ENCODE measurements at regions not wholly inside any gene's neighbourhood (a gene's known extent, or its start where the extent isn't known, plus 50 kb on each side); places are given as distances from the start of the nearest gene placed in this dataset.
A peak's percentile ranks its signal among the peaks of the same experiment; 100 is the strongest.
"Not testable (repeated sequence)": the region's sequence is repeated elsewhere in the genome, so short reads cannot be mapped to it uniquely, and the experiment has no call there.

DNA sequence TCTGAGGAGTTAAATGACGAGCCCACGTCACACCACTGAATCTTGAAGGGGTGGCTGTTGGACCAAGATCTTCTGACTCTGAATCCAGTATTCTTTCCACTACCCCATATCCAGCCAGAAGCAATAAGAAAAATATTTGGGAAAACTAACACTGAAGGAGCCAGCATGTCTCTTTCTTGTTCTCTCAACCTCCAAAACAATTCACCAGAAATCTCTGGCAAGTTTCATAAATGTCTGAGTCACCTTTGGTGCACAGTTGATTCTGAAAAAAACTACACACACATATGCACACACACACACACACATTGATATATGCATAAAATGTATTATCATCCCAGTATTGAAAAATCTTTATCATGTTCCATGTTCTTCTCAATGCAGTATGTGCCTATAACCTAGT is 104.3 kb upstream of the BLID start:
- no peak for DNase-seq

DNA sequence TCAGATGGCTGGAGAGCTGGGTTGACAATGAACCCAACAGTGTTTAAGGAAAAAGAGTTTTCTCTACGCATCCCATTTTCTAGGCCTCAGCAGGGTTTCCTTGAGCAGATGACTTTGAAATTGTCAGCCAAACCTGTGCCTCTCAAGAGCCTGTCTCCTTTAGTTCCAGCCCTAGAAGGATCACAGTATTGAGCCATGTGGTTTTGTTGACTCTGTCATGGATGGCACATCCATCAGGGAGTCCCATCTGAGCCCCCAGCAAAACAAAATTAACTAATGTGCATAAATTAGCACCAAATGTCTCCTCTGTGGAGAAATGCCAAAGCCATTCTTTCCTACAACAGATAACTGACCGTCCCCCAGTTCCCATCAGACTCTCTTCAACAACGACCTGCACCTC is 103.8 kb upstream of the BLID start:
- no peak for DNase-seq

DNA sequence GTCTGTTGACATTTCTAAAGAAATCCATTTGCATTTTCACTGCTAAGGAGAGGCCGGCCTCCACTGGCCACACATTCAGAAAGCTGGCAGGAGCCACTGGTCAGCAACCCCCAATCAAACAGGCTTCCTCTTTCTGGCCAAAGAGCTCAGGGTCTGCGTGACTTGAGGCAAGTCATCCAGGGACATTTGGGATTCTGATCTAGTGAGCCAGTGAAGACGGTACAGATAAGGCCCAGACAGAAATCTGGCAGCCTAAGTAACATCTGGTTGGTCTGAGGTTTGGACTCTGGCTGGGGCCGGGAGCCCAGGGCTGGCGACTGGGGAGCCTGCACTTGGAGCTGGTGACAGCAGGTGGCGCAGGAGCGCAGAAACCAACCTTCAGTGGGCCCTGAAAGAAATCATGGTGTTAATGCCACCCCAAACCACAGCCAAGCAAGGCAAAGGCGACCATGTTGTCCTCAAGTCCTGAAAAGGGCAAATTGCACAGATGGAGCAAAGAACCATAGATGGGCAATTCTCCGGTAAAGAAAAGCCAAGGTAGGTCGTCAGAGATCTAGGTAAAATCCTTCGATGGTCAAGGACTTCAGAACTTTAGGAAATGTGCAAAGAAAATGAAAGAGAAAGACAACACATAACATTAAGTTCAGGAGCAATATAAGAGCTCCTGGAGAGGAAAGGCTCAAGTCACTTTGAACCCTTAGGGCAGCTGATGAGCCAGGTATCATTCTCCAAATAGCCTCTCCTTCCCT is 99.4 kb upstream of the BLID start:
- peak; percentile 14 for DNase-seq

DNA sequence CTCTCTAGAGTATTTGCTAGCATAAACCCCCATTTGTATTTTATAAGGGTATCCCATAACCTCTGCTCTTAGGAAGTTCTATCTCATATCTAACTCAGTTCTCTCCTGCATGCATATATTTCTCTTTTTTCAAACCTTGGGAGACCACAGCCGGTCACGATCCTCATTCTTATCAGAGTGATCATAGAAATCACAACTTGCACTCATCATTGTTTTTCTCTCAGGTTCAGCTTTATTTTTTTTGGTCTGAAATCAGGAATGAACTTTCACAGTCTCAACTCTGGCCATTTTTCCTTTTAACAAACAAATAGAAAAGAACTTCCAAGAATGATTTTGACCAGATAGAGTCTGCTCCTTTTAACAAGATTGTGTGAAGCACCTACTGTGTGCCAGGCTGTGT is 98.6 kb upstream of the BLID start:
- DNase-seq: no peak

DNA sequence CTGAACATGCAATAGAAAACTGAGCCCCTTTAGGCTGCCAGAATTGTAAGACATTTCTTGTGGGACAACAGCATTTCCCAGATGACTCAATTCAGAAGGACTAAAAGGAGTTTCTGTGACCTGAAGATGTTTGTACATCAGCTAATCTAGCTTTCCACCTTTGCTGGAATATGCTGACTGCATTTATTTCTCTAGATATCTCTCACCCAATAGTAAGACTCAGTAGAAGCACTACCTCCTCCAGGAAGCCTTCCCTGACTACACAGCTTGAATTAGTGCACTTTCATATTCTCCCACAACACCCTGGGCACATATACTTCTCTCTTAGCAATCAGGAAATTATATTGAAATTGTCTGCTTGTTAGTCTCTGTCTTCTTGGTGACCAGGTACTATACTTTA is 98.1 kb upstream of the BLID start:
- DNase-seq: no peak

DNA sequence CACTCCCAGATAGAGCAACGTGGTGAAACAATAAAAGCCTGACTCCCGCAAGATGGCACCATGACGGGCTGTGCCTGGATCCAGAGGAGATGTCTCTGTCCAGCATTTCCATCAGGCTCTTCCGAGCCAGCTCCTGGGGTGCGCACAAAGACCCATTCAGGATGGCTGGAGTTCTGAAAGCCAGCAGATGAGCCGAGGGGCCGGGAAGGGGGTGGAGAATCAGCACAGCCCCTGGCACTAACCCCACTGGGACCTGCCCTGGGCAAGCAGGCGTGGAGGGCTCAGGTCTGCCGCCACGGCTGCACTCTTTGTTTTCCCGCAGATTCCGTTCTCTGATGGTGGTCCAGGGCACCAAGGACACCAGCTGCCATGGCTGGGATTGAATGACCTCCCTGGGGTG is 97.2 kb upstream of the BLID start:
- no peak for DNase-seq

DNA sequence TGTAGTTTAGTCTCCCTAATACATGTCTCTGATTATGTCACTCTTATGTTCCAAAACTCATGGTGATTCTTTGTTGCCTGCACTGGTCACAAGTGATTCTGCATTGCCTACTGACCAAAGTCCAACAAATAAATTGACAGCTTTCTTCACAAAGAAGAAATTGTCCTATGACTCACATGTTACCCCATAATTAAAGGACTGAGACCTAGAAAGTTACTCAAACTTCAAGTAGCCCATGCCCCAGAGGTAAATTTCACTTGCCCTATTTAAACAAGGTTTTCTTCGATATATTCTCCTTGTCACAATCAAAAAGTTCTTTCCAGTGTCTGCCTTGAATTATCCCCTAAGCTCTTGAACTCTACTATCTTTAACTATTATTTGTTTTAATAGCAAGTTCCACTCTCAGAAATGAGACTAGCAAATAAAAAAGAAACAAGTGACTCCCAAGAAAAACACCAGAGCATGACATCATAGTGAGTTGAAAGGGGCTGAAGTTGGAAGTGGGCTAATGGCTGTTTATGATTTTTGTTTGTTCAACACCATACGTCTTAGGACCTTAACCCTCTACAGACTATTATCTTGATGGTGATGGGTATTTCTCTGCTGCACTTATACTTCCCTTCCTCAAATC is 94.5 kb upstream of the BLID start:
- no peak for DNase-seq

DNA sequence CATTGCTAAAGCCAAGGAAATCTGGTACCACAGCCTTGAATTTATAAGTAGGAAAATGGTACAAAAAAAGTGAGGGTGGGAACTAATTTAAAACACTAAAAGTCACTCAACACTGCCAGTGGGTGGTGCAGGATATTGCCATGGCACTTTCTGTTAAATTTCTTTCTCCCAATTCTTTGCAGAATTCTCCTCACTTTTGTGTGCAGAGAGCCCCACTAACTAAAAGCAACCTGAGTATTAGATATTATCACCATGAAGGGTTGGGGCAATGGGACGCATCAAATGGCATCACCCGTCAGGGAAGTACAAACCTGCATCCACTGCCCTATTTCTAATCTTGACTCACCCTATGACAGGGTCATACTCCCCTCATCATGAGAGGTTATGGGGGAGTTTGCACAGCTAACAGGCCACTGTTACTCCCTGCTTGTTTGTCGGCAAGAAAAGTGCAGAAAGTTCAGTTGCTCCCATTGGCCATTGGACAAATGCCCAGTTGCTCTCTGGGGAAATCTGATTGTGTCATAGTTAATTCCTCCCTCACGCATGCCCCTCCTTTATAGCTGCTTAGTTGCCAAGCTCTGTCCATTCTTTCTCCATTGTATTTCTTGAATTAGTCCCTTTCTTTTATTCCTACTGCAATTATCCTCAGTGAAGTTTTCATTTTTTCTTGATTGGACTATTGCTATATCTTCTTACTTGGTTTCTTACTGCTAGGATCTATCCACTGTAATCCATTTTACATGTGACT is 93.8 kb upstream of the BLID start:
- DNase-seq: no peak

DNA sequence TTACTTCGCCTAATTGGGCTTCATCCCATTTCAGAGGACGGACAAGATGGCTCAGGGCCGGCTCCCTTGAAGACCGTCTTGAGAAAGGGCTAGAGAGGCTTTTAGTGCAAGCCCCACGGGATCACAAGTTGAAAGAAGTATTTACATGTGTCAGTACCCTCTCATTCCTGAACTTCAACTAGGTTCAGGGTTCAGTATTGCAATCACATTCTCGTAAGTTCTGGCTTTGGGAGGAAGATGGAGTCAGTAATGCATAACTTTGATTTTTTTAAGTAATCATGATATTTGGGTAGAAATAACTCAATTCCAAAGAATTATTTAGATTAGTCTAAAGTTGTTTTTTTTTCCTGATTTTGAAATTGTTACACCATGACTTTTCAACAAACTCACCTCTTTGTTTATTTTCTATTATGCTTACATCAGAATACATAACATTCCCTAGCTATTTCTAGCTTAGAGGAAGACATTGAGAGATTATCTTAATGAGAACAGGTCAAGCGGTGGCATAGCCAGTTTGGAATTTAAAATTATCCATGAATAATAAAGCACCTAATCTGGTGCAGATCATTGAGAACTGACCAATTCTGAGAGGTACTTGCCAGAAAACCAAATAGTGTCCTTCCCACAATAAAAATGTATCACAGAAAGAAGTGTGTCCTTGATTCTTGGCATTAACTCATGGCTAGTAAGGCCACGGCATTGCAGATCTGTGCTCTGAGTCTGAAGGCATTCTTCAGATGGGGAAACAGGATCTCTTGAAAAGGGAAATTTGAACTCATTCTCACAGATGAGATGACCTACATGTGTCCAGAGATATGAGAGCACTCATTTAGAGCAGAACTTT is 92.1 kb upstream of the BLID start:
- DNase-seq: no peak

DNA sequence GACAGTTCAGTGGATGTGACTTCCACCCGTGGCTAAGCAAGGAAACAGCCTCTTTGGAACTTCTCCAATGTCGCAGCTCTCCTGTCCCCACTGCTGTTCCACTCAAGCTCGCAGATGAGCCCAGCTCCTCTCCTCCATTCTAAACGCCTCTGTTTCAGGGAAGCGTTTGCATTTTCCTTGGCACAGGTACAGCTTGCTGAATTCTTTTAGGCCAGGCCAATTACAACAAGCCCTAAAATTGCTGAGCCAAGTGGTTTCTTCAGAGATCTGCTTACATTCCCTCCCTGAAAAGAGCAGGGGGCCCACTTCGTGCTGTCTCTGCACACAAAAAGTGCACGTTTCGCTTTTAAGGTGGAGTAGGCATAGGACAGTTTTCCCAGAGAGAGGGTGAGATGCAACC is 91.5 kb upstream of the BLID start:
- DNase-seq: no peak

DNA sequence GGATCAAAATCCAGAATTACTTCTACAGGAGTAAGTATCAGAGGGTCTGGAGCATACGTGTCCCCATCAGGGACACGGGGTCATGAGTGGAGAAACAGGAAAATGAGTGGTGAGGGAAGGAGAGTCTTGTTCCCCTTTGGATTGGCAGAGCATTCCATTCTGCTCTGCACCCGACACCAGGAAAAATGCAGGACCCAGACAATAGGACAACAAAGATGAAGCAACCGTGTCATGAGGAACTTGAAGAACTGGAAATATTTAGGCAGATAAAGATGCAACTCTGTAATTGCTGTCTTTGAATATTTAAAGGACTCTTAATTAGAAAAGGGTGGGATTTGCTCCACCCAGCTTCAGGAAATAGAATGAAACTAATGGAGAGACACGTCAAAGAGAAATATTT is 89.0 kb upstream of the BLID start:
- DNase-seq: no peak

DNA sequence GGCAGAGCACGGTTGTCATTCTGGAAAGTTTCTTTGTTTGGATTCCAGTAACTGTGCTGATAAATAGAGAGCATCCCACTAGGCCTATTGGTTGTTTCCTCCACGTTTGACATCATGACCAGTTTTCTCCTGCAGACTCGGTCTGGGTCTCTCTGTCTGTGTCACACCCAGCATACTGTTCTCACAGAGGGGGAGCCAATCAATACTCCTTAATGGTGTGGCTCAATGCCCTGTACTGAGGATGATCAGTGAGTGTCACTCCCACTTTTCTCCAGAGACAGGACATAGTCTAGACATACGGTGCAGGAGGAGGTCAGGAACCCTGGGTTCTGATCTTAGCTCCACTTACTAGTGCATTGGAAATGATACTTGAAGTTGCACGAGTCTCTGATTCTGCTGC is 88.2 kb upstream of the BLID start:
- no peak for DNase-seq

DNA sequence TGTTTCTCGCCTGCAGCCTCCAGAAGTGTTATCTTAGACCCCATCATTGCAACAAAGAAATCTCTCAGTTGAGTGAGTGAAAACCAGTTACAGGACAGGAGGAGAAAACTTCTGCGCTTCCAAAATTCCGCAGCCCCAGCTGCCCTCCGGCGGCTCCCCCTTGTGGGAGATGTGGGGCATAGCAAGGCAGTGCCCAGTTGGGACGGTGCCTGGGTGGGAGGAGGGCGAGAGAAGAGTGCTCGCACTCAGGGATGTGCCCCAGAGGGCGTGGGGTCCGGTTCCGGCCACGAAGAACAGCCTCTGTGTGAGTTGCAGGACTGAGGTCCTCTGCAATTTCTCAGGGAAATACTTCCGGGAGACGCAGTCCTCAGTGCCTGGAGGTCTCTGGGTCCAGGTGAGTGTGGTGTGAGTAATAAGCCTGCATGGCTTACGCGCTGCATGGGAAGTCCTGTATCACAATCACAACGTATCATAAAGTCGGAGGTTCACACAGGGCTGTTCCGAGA is 87.0 kb upstream of the BLID start:
- DNase-seq: peak; percentile 19

DNA sequence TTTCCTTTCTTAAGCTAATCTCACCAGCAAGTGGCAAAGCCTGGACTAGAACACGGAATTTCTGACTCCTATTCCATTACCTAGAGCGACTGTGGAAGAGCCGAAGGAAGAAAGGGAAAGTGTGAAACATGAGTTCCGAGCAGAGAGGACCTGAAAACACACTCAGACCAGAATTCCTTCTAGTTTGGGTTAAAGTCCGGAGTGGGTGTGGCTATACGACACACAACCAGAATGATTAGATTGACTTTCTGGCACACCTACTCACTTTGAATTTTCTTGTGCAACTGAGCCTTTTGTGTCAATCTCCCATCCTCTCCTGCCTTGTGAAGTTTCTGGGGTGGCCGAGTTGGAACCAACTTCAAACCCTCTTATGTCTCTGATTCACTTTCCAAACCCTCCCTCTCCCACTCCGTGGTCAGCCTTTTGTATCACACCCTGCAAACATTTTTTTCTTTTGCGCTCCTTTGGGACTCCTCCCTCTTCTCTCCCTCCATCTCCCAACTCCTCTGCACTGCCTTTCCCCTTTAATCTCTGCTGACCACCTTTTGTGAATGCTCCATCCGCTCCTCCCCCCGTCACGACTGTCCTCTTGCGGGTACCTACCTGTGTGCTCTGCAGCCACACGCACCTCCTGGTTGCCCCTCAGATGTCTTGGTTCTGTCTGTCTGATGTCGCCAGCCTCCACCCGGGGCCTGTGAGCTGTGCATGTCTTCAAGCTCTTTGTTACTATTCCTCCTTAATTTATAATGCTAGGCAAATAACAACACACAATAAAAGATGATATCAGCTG is 86.3 kb upstream of the BLID start:
- no peak for DNase-seq

DNA sequence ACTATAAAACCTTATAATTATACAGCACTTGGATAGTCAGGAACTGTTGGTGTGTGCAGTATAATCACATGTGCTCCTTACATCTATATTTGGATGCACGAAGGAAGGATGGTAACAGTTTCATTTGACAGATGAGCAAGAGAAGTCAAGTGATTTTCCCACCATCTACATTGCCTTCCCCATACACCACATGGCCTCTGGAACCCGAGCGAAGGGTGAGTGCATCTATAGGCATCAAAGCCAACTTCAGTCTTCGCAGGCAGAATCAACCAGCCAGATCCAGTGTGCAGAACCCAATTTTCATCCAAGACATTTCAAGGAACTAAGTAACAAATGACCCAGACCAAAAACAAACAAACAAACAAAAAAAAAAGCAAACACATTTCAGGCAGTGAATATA is 85.1 kb upstream of the BLID start:
- DNase-seq: no peak

DNA sequence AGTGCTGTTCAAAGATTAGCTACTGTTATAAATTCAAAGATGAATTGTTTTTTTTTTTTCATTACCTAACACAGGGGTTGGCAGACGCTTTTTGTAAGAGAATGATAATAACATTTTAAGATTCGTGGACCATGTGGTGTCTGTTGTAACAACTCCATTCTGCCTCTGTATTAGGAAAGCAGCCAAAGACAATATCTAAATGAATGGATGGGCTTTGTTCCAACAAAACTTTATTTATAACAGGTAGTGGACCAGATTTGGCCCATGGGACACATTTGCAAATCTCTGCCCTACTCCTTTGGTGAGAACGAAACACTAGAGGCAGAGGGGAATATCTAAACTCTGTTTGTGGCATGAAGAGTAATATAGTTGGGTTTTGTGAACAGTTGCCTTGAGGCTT is 83.6 kb upstream of the BLID start:
- no peak for DNase-seq

DNA sequence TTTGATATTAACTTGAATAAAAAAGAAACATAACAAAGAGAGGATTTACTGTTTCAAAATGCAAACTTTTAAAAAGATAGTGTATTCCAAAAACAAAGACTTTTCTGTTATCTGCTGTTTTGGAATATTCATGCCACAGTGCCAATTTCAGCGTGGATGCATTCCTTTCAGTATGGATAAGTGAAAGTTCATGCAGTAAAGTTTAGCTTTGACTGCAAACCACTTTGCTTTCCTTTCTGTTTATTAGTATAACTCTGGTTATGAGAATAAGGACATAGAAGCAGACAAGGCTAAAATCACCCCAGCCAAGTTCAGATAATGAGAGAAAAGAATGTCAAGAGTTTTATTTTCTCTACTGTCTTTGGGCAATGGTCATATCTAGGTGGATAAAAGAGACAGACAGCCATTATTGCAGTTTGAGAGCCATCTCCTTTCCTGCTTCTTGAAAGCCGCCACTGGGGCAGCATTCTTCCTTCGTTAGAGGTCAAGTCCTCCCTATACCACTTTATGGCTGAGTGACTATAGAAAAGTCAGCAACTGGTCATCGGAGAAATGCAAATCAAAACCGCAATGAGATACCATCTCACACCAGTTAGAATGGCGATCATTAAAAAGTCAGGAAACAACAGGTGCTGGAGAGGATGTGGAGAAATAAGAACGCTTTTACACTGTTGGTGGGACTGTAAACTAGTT is 82.4 kb upstream of the BLID start:
- DNase-seq: no peak

DNA sequence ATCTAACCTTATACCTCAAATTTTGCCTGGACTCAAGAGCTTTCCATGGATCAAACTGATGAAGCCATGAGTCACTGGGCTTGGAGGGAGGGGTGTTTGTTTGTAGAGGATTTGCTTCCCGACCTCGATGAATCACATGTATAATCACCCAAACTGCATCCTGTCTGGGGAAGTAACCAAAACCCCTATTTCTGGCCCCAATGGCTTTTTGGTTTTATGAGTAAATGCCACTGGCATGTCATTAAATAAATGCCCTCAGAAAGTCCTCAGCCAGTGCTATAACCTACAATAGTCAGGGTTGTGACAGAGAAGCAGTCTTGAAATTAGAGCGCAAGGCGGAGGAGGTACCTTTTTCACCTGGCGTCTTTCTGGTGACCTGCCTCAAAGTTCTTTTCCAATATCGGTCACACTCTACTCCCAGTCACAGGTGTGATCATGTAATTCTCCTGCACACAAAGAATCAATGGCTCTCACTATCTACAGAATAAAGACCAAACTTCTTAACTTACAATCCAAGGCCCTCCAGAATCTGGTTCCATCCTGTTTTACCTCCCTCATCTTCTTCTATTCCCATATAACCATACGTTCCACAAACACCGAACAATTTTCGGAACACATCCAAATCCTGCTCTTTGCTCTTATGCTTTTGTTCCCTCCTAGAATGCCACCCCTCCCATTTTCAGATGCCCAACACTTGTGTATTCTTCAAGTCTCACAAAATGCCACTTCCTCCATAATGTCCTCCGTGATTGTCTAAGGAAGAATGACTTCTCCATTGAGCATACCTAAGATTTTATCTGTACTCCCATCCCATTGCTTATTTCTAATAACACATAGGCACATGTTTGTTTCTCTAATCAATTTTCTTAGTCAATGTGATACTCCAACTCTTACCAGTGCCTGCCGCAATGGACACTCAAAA is 81.3 kb upstream of the BLID start:
- DNase-seq: no peak

DNA sequence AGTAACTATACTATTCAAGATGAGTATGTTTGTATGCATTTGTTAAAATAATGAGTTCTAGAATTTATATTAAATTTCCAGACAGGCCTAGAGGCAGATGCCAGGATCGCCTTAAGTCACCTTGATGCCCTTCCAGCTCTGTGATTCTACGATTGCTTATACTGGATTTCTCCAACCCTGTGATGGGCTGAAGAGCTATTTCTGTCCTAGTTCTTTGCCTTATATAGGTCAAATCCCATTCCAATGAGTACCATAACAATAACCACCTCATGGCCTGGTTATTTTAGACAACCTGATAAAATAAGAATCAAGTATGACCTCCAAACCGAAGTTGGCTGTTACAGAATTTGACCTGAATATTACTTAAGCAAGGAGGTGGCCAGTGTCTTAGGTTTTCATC is 79.8 kb upstream of the BLID start:
- no peak for DNase-seq

DNA sequence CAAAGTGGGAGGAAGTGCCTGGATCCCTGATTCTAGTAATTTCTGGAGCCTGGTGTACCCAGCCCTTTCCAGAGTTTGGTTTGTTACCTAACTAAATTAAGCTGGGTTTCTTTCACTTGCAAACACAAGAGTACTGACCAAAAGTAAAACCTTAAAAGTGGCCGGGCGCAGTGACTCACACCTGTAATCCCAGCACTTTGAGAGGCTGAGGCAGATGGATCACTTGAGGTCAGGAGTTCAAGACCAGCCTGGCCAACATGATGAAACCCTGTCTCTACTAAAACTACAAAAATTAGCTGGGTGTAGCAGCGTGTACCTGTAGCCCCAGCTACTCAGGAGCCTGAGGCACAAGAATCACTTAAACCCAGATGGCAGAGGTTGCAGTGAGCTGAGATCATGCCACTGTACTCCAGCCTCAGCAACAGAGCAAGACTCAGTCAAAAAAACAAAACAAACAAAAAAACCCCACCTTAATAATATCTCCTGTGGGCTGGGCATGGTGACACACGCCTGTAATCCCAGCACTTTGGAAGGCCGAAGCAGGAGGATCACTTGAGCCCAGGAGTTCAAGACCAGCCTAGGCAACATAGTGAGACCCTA is 78.0 kb upstream of the BLID start:
- DNase-seq: not testable (repeated sequence)

Data from CD4-positive, alpha-beta T cell treated with Interleukin-10 for 1 hour (primary cell).